ENCODE measurements at regions not wholly inside any gene's neighbourhood (a gene's known extent, or its start where the extent isn't known, plus 50 kb on each side); places are given as distances from the start of the nearest gene placed in this dataset.

GRCh38 chr18:44170208-44170880, 510.3 kb upstream of the SETBP1 start:
- in situ Hi-C loops (cut with MboI; ENCODE audit: low sequenced_read_pairs, unreplicated experiment) = no loop called here
- DNase-seq (ENCODE audit: low spot score) = no peak
- TF ChIP-seq CTCF (IDR thresholded peaks at IDR 0.05; ENCODE audit: borderline replicate concordance, control extremely low read depth, extremely low read depth, insufficient read depth, missing control alignments) = no peak

DNA sequence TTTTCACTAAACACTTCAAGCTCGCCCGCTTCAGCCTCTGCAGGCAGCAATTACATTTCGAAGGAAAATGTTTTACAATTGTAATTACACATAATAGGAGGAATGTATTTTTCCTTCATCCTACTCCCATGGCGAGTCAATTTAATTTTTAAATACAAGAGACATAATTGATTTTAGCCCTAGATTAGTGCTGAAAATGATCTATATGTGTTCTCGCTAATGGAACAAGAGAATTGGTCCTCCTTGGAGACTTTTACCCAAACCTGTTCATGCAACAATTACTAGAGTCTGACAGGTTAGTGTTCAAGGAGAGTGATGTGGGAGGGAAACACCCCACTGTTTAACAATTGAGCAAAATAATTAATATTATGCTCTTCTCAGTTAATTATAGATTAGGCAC, 509.4 kb upstream of the SETBP1 start:
- TF ChIP-seq CTCF (IDR thresholded peaks at IDR 0.05; ENCODE audit: borderline replicate concordance, control extremely low read depth, extremely low read depth, insufficient read depth, missing control alignments) = no peak
- in situ Hi-C loops (cut with MboI; ENCODE audit: low sequenced_read_pairs, unreplicated experiment) = no loop called here
- DNase-seq (ENCODE audit: low spot score) = no peak

DNA sequence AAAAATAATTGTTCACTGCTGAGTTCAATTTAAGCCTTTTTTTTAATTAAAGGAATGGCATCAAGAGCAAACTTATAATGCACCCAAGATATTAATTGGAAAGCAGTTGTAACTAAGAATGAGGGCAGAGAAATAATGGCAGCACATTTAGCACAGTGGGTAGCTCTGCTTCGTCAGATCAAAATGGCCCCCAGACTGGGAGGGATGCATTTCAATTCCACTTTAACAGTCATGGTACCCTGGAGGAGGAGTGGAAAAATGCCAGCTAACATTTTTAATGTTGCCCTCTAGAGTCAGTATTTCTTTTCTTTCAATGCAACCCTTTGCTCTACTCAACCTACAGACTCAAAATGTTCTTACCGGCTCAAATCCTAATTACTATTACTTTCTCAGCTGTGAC, 504.8 kb upstream of the SETBP1 start:
- in situ Hi-C loops (cut with MboI; ENCODE audit: low sequenced_read_pairs, unreplicated experiment) = no loop called here
- TF ChIP-seq CTCF (IDR thresholded peaks at IDR 0.05; ENCODE audit: borderline replicate concordance, control extremely low read depth, extremely low read depth, insufficient read depth, missing control alignments) = no peak
- no peak for DNase-seq (ENCODE audit: low spot score)

DNA sequence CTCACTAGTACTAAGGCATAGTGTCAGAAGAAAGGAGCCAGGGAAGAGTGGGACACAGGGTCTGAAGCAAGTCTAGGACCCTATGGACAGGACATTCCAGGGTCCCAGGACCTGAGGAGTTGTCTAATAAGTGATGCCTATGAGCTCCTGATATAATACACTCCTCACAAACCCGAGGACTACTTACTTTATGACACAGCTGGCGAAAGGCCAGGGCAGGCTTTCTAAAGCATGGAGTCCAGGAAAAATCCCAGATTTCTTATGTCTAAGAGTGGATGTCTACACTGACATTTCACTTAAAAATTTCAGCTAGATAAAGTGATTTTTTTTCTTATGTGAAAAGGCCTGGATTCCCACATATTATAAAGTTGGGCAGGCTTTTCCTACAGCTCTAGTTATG, 502.2 kb upstream of the SETBP1 start:
- no peak for TF ChIP-seq CTCF (IDR thresholded peaks at IDR 0.05; ENCODE audit: borderline replicate concordance, control extremely low read depth, extremely low read depth, insufficient read depth, missing control alignments)
- no peak for DNase-seq (ENCODE audit: low spot score)
- in situ Hi-C loops (cut with MboI; ENCODE audit: low sequenced_read_pairs, unreplicated experiment) = no loop called here

DNA sequence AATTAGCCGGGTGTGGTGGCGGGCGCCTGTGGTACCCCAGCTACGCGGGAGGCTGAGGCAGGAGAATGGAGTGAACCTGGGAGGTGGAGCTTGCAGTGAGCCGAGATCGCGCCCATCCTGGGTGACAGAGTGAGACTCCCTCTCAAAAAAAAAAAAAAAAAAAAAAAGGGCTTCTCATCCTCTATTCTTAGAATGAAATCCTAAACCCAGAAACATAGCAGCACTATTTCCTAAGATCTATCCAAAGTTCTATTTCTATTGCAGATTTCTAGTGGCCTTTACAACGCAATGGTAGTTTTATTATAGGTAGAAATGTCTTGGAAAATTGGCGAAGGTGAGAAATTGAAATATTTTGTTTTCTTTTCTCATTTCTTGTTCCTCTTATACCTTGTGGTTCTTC, 501.0 kb upstream of the SETBP1 start:
- in situ Hi-C loops (cut with MboI; ENCODE audit: low sequenced_read_pairs, unreplicated experiment) = no loop called here
- DNase-seq (ENCODE audit: low spot score) = no peak
- TF ChIP-seq CTCF (IDR thresholded peaks at IDR 0.05; ENCODE audit: borderline replicate concordance, control extremely low read depth, extremely low read depth, insufficient read depth, missing control alignments) = no peak

GRCh38 chr18:44180683-44181082, 500.0 kb upstream of the SETBP1 start:
- no peak for TF ChIP-seq CTCF (IDR thresholded peaks at IDR 0.05; ENCODE audit: borderline replicate concordance, control extremely low read depth, extremely low read depth, insufficient read depth, missing control alignments)
- in situ Hi-C loops (cut with MboI; ENCODE audit: low sequenced_read_pairs, unreplicated experiment) = no loop called here
- no peak for DNase-seq (ENCODE audit: low spot score)
